PC-9 (cell line): ENCODE measurements at regions not wholly inside any gene's neighbourhood (a gene's known extent, or its start where the extent isn't known, plus 50 kb on each side); places are given as distances from the start of the nearest gene placed in this dataset.
A peak's percentile ranks its signal among the peaks of the same experiment; 100 is the strongest.

Experiments used
- BruUV-seq: library from RNA; stranded (reverse); fragments of 400-500 nt; replicated peaks from 2 replicates; lab custom pipeline; 2021; lab: Mats Ljungman, UMichigan
- CTCF ChIA-PET: fragments of 300-600 bp; sonication (Branson Sonifier 250); formaldehyde crosslinking; loops from one replicate; lab custom pipeline; 2022; ENCODE audit warnings: antibody characterized with exemption; lab: Charles Lee
- POLR2A ChIA-PET: fragments of 300-600 bp; sonication (Branson Sonifier 250); formaldehyde crosslinking; loops from one replicate; lab custom pipeline; 2022; ENCODE audit warnings: antibody characterized with exemption; ENCODE audit not compliant: unreplicated experiment; lab: Charles Lee
- DNase-seq, 2 experiments: peaks; one replicate each; pipeline versions ENCODE4 v3.0.0 to v3.0.0-alpha.2; 2015 to 2022; ENCODE audit warnings: mixed read lengths in 1 of 2
- H2AFZ ChIP-seq: fragments of 200-600 bp; sonication (generic); 2 replicates; pipeline ENCODE4 v1.8.1; 2017; ENCODE audit warnings: antibody characterized with exemption
- H3F3A ChIP-seq: fragments of 200-600 bp; sonication (generic); 2 replicates; pipeline ENCODE4 v1.8.1; 2017; ENCODE audit warnings: antibody characterized with exemption, mild to moderate bottlenecking, low read depth; ENCODE audit not compliant: insufficient read depth
- H3K27ac ChIP-seq: fragments of 200-600 bp; sonication (generic); 2 replicates; pipeline ENCODE4 v1.6.1; 2016; ENCODE audit warnings: mixed run types
- H3K27me3 ChIP-seq: fragments of 200-600 bp; sonication (generic); 2 replicates; pipeline ENCODE4 v1.6.1; 2016; ENCODE audit warnings: low read depth, mixed run types; ENCODE audit not compliant: insufficient read depth
- H3K36me3 ChIP-seq: fragments of 200-600 bp; sonication (generic); 2 replicates; pipeline ENCODE4 v1.6.1; 2016; ENCODE audit warnings: low read depth, mixed run types
- H3K4me1 ChIP-seq: fragments of 200-600 bp; sonication (generic); replicated peaks from 2 replicates; pipeline ENCODE4 v1.6.1; 2016; ENCODE audit warnings: mixed run types; ENCODE audit not compliant: insufficient read depth
- H3K4me2 ChIP-seq: fragments of 200-600 bp; sonication (generic); 2 replicates; pipeline ENCODE4 v1.6.1; 2017; ENCODE audit warnings: mixed run types
- H3K4me3 ChIP-seq: fragments of 200-600 bp; sonication (generic); 2 replicates; pipeline ENCODE4 v1.6.1; 2016; ENCODE audit warnings: mixed run types
- H3K79me2 ChIP-seq: fragments of 200-600 bp; sonication (generic); 2 replicates; pipeline ENCODE4 v1.6.1; 2017; ENCODE audit warnings: low read depth, mixed run types
- H3K9me2 ChIP-seq: fragments of 200-600 bp; sonication (generic); 2 replicates; pipeline ENCODE4 v1.8.1; 2017; ENCODE audit warnings: mild to moderate bottlenecking; ENCODE audit not compliant: insufficient read depth
- H3K9me3 ChIP-seq: fragments of 200-600 bp; sonication (generic); 2 replicates; pipeline ENCODE4 v1.8.1; 2016; ENCODE audit warnings: low read depth; ENCODE audit not compliant: insufficient read depth
- H4K20me1 ChIP-seq: fragments of 200-600 bp; sonication (generic); 2 replicates; pipeline ENCODE4 v1.8.1; 2017; ENCODE audit not compliant: insufficient read depth
- CTCF ChIP-seq: fragments of 200-600 bp; sonication (generic); conservative IDR thresholded peaks from 2 replicates; pipeline ENCODE4 v1.6.1; 2017; ENCODE audit warnings: mixed run types, antibody characterized with exemption, mild to moderate bottlenecking, moderate library complexity
- EZH2 ChIP-seq: fragments of 200-600 bp; sonication (generic); IDR thresholded peaks from 2 replicates; pipeline ENCODE4 v1.8.0; 2017; ENCODE audit warnings: antibody characterized with exemption, low read depth
- intact Hi-C: fragments of 100-400 bp; cut with micrococcal nuclease; formaldehyde crosslinking; loops from one replicate; pipeline ENCODE4 v1.10.0; 2022; ENCODE audit not compliant: unreplicated experiment

DNA sequence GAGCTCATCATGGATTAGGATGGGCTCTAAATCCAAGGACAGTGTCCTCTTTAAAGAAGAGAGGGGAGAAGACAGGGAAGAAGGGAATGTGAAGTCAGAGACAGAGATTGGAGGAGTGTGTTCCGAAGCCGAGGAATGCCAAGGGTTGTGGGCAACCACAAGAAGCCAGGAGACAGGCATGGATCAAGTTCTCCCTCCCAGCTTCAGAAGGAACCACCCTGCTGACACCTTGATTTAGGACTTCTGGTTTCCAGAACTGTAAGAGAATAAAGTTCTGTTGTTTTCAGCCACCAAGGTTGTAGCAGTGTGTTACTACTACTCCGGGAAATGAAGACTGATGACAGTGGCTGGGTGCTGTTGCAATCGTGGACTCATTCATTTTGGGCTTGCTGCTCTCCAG lies 120.1 kb downstream of the RPS12 start:
- H3K4me2 ChIP-seq: no peak overlapping the region
- H3K9me2 ChIP-seq: no peaks in the 10 kb centered on the region
- no peak overlapping the region for H2AFZ ChIP-seq
- no peaks in the 10 kb centered on the region for H3K9me3 ChIP-seq
- H3F3A ChIP-seq: no peaks in the 10 kb centered on the region
- no TSS peak for BruUV-seq
- peaks cover 5% of the 10 kb centered on the region; the same call in 1 of the 2 replicates for H3K4me1 ChIP-seq
- no peaks in the 10 kb centered on the region for H4K20me1 ChIP-seq
- no peak for TF ChIP-seq EZH2
- TF ChIP-seq CTCF: no peak
- H3K36me3 ChIP-seq: no peaks in the 10 kb centered on the region
- DNase-seq: no peak
- H3K27me3 ChIP-seq: no peaks in the 10 kb centered on the region
- intact Hi-C loops: loop anchor here (10.0 kb wide), 1 partner anchor 400 kb away; the partner anchor contains the start of gene TAAR9
- CTCF ChIA-PET: no interaction called here
- H3K79me2 ChIP-seq: no peaks in the 10 kb centered on the region
- no peak overlapping the region for H3K4me3 ChIP-seq
- POLR2A ChIA-PET: no interaction called here
- no peak overlapping the region for H3K27ac ChIP-seq

- Histone ChIP-seq H3K9me2 (no peaks in the 10 kb centered on the region), H3K79me2 (no peaks in the 10 kb centered on the region), H3K4me1 (peaks cover 5% of the 10 kb centered on the region; the same call in 1 of the 2 replicates), H3K4me3 (no peak overlapping the region), H4K20me1 (no peaks in the 10 kb centered on the region), H3K27me3 (no peaks in the 10 kb centered on the region), H2AFZ (no peak overlapping the region), H3F3A (no peaks in the 10 kb centered on the region), H3K4me2 (no peak overlapping the region), H3K36me3 (no peaks in the 10 kb centered on the region), H3K27ac (no peak overlapping the region), H3K9me3 (no peaks in the 10 kb centered on the region)
- CTCF ChIA-PET: no interaction called here
- no TSS peak for BruUV-seq
- intact Hi-C loops: loop anchor here (1.0 to 10.0 kb wide), 4 partner anchors 104 to 576 kb away; partner anchors contain the start of gene TAAR9
- POLR2A ChIA-PET: interaction anchor here (0.7 kb wide), 1 partner anchor 11 kb away, joined by 5 read pairs; no protein-coding TSS in a partner anchor
- TF ChIP-seq CTCF (no peak), EZH2 (no peak)
- no peak for DNase-seq
Measured at GRCh38 chr6:132936646-132937045, 122.3 kb downstream of the RPS12 start.

- Histone ChIP-seq H3K9me3 (no peaks in the 10 kb centered on the region), H3K36me3 (no peaks in the 10 kb centered on the region), H3K9me2 (no peaks in the 10 kb centered on the region), H3K4me1 (no peaks in the 10 kb centered on the region), H3F3A (no peaks in the 10 kb centered on the region), H3K79me2 (no peaks in the 10 kb centered on the region), H4K20me1 (no peaks in the 10 kb centered on the region), H3K27me3 (no peaks in the 10 kb centered on the region), H3K27ac (no peak overlapping the region), H2AFZ (no peak overlapping the region), H3K4me2 (no peak overlapping the region), H3K4me3 (no peak overlapping the region)
- POLR2A ChIA-PET: interaction anchor here (0.6 kb wide), 1 partner anchor 1053 kb away, joined by 3 read pairs; no protein-coding TSS in a partner anchor
- peak in 1 of 2 experiments; percentile 56 for DNase-seq
- BruUV-seq: no TSS peak
- CTCF ChIA-PET: interaction anchor here (0.5 to 1.0 kb wide), 2 partner anchors 24 to 334 kb away, joined by 3 to 6 read pairs; no protein-coding TSS in a partner anchor
- intact Hi-C loops: loop anchor here (1.0 to 10.0 kb wide), 4 partner anchors 105 to 575 kb away; partner anchors contain the start of gene TAAR9
- TF ChIP-seq EZH2 (no peak), CTCF (peak; percentile 74)
Measured at GRCh38 chr6:132937466-132937906, 123.1 kb downstream of the RPS12 start.
